ENCODE measurements at regions not wholly inside any gene's neighbourhood (a gene's known extent, or its start where the extent isn't known, plus 50 kb on each side); places are given as distances from the start of the nearest gene placed in this dataset.
"Not testable (repeated sequence)": the region's sequence is repeated elsewhere in the genome, so short reads cannot be mapped to it uniquely, and the experiment has no call there.

- not testable (repeated sequence) for DNase-seq (ENCODE audit: low read depth)
Observed at GRCh38 chr2:87431051-87431450, 316.8 kb upstream of the PLGLB2 start.

GRCh38 chr2:87432711-87433453 lies 315.0 kb upstream of the PLGLB2 start:
- not testable (repeated sequence) for DNase-seq (ENCODE audit: low read depth)

DNA sequence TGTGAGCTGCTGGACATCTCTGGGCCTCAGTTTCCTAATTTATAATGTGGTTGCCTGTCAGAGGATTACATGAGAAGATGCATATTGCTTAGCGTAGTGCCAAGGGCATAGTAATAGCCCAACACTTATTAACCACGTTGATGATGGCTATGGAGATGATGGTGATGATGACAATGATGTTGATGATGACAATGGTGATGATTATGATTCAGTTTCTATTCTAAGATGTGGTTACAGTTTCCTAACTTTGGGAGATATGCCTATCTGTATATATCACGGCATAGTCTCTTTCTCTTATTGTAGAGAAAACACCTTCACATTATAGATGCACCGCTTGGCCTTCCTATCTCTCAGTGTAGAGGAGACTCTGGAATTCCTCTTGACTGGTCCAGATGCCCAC lies 311.9 kb upstream of the PLGLB2 start:
- not testable (repeated sequence) for DNase-seq (ENCODE audit: low read depth)

- DNase-seq (ENCODE audit: low read depth), result not testable (repeated sequence)
Observed at GRCh38 chr2:87437701-87438260, 310.1 kb upstream of the PLGLB2 start.

DNA sequence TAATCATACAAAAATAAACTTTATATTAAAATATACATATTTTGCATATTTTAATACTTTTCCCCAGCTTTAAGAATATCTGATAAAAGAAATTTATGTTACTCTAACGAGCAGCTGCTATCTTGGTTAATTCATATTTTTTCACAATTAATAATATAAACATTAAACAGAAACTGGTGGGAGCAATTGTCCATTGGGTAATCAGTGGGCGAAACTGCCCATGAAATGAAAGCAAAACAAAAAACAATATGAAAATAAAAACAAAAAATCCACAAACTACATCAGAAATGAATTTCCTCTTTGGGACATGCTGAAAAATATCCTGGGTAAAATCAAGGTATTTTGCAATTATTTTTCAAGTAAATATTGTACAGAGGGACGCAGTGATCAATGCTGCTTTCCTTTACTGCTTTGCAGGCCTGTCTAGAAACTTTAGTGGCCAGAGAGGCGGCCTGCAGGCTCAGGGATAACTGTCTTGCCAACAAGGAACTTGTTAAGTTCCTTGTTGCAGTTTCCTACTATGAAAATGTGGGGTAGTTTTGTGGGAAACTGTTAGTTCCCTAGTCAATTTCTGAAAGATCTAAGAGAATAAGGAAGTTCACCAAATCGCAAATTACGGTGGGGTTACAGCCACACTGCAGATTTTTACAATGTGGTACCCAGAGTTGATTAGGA lies 309.0 kb upstream of the PLGLB2 start:
- DNase-seq (ENCODE audit: low read depth), result not testable (repeated sequence)

DNA sequence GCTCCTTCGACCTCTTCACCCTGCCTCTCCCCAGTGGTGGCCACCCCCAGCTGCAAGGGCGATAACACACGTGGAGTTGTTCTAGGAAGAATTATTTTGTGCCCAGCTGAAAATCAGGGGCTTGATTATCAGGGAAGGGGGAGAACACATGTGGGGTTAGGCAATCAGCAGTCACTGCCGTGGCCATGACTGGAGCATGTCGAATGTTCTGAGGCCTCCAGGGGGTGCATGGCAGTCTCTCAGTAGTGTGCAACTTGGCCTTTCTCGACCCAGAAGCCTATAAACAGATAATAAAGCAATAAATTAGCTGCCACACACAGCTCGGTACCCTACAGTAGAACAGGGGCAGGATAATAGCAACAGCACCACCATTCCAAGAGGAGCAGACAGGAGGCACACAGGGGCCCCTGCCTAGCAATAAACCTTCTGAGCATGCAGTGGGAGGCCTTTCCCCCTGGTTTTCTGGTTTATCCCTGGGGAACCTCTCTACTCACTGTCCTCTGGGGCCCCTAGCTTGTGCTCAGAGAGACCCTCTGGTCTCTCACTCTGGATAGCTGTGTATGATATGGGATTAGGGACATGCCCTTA lies 308.2 kb upstream of the PLGLB2 start:
- not testable (repeated sequence) for DNase-seq (ENCODE audit: low read depth)

GRCh38 chr2:87440650-87441049 lies 307.2 kb upstream of the PLGLB2 start:
- not testable (repeated sequence) for DNase-seq (ENCODE audit: low read depth)

GRCh38 chr2:87441375-87441774 lies 306.5 kb upstream of the PLGLB2 start:
- not testable (repeated sequence) for DNase-seq (ENCODE audit: low read depth)

GRCh38 chr2:87442983-87443577 lies 304.8 kb upstream of the PLGLB2 start:
- DNase-seq (ENCODE audit: low read depth), result not testable (repeated sequence)

GRCh38 chr2:87444951-87445350 lies 302.9 kb upstream of the PLGLB2 start:
- DNase-seq (ENCODE audit: low read depth), result not testable (repeated sequence)

- DNase-seq (ENCODE audit: low read depth), result not testable (repeated sequence)
Observed at GRCh38 chr2:87445613-87446312, 302.1 kb upstream of the PLGLB2 start.

- DNase-seq (ENCODE audit: low read depth), result not testable (repeated sequence)
Observed at GRCh38 chr2:87446313-87446696, 301.6 kb upstream of the PLGLB2 start.

GRCh38 chr2:87449462-87449980 lies 298.4 kb upstream of the PLGLB2 start:
- not testable (repeated sequence) for DNase-seq (ENCODE audit: low read depth)

GRCh38 chr2:87452193-87452592 lies 295.7 kb upstream of the PLGLB2 start:
- DNase-seq (ENCODE audit: low read depth), result not testable (repeated sequence)

- not testable (repeated sequence) for DNase-seq (ENCODE audit: low read depth)
Observed at GRCh38 chr2:87452861-87453260, 295.0 kb upstream of the PLGLB2 start.

- not testable (repeated sequence) for DNase-seq (ENCODE audit: low read depth)
Observed at GRCh38 chr2:87453965-87454364, 293.9 kb upstream of the PLGLB2 start.

GRCh38 chr2:87454421-87454820 lies 293.5 kb upstream of the PLGLB2 start:
- not testable (repeated sequence) for DNase-seq (ENCODE audit: low read depth)

DNA sequence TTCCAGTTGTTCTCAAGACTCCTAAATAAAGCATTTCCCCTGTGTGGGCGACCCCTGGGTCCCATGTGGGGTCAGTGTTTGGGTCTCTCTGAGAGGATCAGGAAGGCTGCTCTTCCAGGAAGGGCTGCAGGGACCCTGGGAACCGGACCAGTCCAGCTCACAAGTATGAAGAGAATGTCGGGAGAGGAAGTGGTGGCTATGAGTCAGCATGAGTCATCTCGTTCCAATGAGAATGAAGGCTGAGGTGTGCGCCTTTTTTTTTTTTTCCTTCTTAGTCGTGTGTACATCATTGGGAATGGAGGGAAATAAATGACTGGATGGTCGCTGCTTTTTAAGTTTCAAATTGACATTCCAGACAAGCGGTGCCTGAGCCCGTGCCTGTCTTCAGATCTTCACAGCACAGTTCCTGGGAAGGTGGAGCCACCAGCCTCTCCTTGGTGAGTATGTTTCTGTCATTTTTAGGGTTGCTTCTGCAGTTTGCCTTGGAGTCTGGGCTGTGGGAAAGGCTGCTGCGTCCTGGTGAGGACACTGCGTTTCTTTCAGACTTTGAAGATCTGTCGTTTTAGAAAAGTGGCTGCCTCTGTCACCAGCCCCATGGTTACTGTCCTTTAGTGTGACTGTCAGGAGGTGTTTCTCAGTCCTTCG lies 292.6 kb upstream of the PLGLB2 start:
- not testable (repeated sequence) for DNase-seq (ENCODE audit: low read depth)

DNA sequence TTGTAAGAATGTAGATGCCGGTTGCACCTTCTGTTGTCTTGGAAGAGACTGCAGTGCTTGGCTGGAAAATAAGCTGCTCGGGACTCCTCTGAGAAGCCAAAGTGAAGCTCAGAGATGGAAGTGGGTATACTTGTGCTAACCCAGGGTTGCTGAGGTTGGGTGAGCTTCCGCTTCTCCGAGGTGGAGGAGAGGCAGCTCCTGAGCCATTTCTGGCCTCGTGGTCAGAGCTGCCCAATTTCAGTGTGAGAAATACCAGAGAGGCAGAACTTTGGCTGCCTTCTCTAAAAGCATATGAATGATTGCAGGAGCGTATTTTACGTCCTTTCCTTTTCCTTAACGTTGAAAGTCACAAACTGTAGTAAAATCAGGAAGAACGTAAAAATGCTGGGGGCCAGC lies 292.0 kb upstream of the PLGLB2 start:
- DNase-seq (ENCODE audit: low read depth), result not testable (repeated sequence)

GRCh38 chr2:87456477-87457128 lies 291.3 kb upstream of the PLGLB2 start:
- DNase-seq (ENCODE audit: low read depth), result not testable (repeated sequence)
